A549 (cell line): ENCODE measurements at regions not wholly inside any gene's neighbourhood (a gene's known extent, or its start where the extent isn't known, plus 50 kb on each side); places are given as distances from the start of the nearest gene placed in this dataset.

Experiments
- ATAC-seq, 2 experiments: fragments of 200-7000 bp in 1 of 2; fragments of >200 bp in 1 of 2; cut with Nextera tagmentation in 1 of 2; cut with Tn5 transposase in 1 of 2; 3 replicates each; pipeline versions ENCODE4 v1.8.0 to v1.9.1; 2018 to 2020; ENCODE audit warnings: mild to moderate bottlenecking in 1 of 2, moderate library complexity in 1 of 2
- CTCF ChIA-PET: fragments of 300-600 bp; sonication (Branson Sonifier 250); formaldehyde crosslinking; extraction: SDS; loops from one replicate; lab custom pipeline; 2021; ENCODE audit warnings: antibody characterized with exemption, inconsistent platforms; lab: Yijun Ruan, JAX
- POLR2A ChIA-PET: fragments of 350-600 bp; formaldehyde crosslinking; extraction: SDS; loops from one replicate; lab custom pipeline; 2021; ENCODE audit warnings: antibody characterized with exemption, inconsistent platforms; lab: Yijun Ruan, JAX
- DNase-seq, 2 experiments: peaks; one replicate each; pipeline versions ENCODE4 v3.0.0 to v3.0.0-alpha.2; 2011 to 2016; ENCODE audit warnings: low read depth in 1 of 2, low spot score in 1 of 2
- FAIRE-seq: peaks from 2 replicates; lab custom pipeline; 2011; peaks lifted over from hg19 to GRCh38; lab: Jason Lieb, UNC
- H3K27ac ChIP-seq, 2 experiments: fragments of >200 bp; sonication (Bioruptor Twin); formaldehyde crosslinking; 3 replicates each; pipeline ENCODE4 v1.5.1; 2016 to 2017
- H3K4me1 ChIP-seq: fragments of >200 bp; sonication (Bioruptor Twin); formaldehyde crosslinking; 3 replicates; pipeline ENCODE4 v1.6.1; 2016
- H3K4me2 ChIP-seq: fragments of >200 bp; sonication (Bioruptor Twin); formaldehyde crosslinking; 3 replicates; pipeline ENCODE4 v1.6.1; 2016
- H3K4me3 ChIP-seq: fragments of >200 bp; sonication (Bioruptor Twin); formaldehyde crosslinking; 3 replicates; pipeline ENCODE4 v1.5.1; 2016
- H3K9me3 ChIP-seq: fragments of >200 bp; sonication (Bioruptor Twin); formaldehyde crosslinking; 3 replicates; pipeline ENCODE4 v1.6.1; 2016
- CBX2 ChIP-seq: fragments of 200-600 bp; sonication (generic); IDR thresholded peaks from 2 replicates; pipeline ENCODE4 v1.6.1; 2016; ENCODE audit warnings: low read depth, mild to moderate bottlenecking, borderline replicate concordance
- CBX8 ChIP-seq: fragments of 200-600 bp; sonication (generic); IDR thresholded peaks from 2 replicates; pipeline ENCODE4 v1.6.1; 2016
- CHD4 ChIP-seq: fragments of 200-600 bp; sonication (generic); IDR thresholded peaks from 2 replicates; pipeline ENCODE4 v1.6.1; 2016; ENCODE audit warnings: antibody characterized with exemption, mild to moderate bottlenecking, borderline replicate concordance
- EHF ChIP-seq: fragments of 250-450 bp; sonication (Bioruptor Pico); IDR thresholded peaks from 2 replicates; pipeline ENCODE4 v1.5.0; 2020; ENCODE audit warnings: mild to moderate bottlenecking
- ESRRA ChIP-seq: fragments of 150-350 bp; IDR thresholded peaks from 2 replicates; pipeline ENCODE4 v1.6.1; 2014; ENCODE audit warnings: mild to moderate bottlenecking, low read length, borderline replicate concordance
- FOSL2 ChIP-seq, 2 experiments: fragments of 450-650 bp in 1 of 2; fragments of >200 bp in 1 of 2; sonication (Bioruptor Twin) in 1 of 2; formaldehyde crosslinking; IDR thresholded peaks; 2 replicates each; pipeline versions ENCODE4 v1.5.0 to v1.6.1; 2016 to 2020; ENCODE audit warnings: mild to moderate bottlenecking in 1 of 2, moderate library complexity in 1 of 2
- FOXS1 ChIP-seq: fragments of 250-450 bp; sonication (Bioruptor Pico); IDR thresholded peaks from 2 replicates; pipeline ENCODE4 v1.5.0; 2020; ENCODE audit warnings: mild to moderate bottlenecking, moderate library complexity
- HOXB13 ChIP-seq: fragments of 250-450 bp; sonication (Bioruptor Pico); IDR thresholded peaks from 2 replicates; pipeline ENCODE4 v1.5.0; 2020; ENCODE audit warnings: low read depth, mild to moderate bottlenecking, moderate library complexity
- JUNB ChIP-seq: fragments of >200 bp; sonication (Bioruptor Twin); formaldehyde crosslinking; IDR thresholded peaks from 2 replicates; pipeline ENCODE4 v1.6.1; 2016
- KDM1A ChIP-seq: fragments of 200-600 bp; sonication (generic); IDR thresholded peaks from 2 replicates; pipeline ENCODE4 v1.6.1; 2016; ENCODE audit warnings: low read depth, mild to moderate bottlenecking
- MAFK ChIP-seq: fragments of 450-650 bp; IDR thresholded peaks from 2 replicates; pipeline ENCODE4 v1.6.1; 2014; ENCODE audit not compliant: partially characterized antibody
- RAD21 ChIP-seq, 2 experiments: fragments of >200 bp in 1 of 2; sonication (Bioruptor Twin) in 1 of 2; formaldehyde crosslinking in 1 of 2; IDR thresholded peaks in 1 of 2; conservative IDR thresholded peaks in 1 of 2; 2 replicates in 1 of 2; 3 replicates in 1 of 2; pipeline ENCODE4 v1.6.1; 2012 to 2018; ENCODE audit warnings: inconsistent platforms in 1 of 2
- RCOR1 ChIP-seq: fragments of 150-350 bp; IDR thresholded peaks from 2 replicates; pipeline ENCODE4 v1.6.1; 2014; ENCODE audit warnings: antibody characterized with exemption, low read length, low read depth
- SMC3 ChIP-seq: fragments of >200 bp; sonication (Bioruptor Twin); formaldehyde crosslinking; IDR thresholded peaks from 3 replicates; pipeline ENCODE4 v1.6.1; 2018; ENCODE audit warnings: inconsistent platforms
- SREBF2 ChIP-seq: fragments of 450-650 bp; IDR thresholded peaks from 2 replicates; pipeline ENCODE4 v1.6.1; 2014; ENCODE audit warnings: mild to moderate bottlenecking, moderate library complexity
- ZNF302 ChIP-seq: fragments of 250-450 bp; sonication (Bioruptor Pico); IDR thresholded peaks from 2 replicates; pipeline ENCODE4 v1.9.0; 2021; ENCODE audit warnings: inconsistent platforms, mild to moderate bottlenecking, moderate library complexity
- ZSCAN20 ChIP-seq: fragments of 250-450 bp; sonication (Bioruptor Pico); IDR thresholded peaks from 2 replicates; pipeline ENCODE4 v1.8.0; 2022; ENCODE audit warnings: mild to moderate bottlenecking, moderate library complexity
- WGBS: methylation state at CpG from one replicate; pipeline ENCODE4 v1.1.6; 2017; ENCODE audit errors: missing lambda C conversion rate; 5-methylcytosine and 5-hydroxymethylcytosine counted together
- TF ChIP-seq, protein P1 (sequence below): fragments of >200 bp; sonication (Bioruptor Twin); formaldehyde crosslinking; IDR thresholded peaks from 3 replicates; pipeline ENCODE4 v1.5.1; 2016

DNA sequence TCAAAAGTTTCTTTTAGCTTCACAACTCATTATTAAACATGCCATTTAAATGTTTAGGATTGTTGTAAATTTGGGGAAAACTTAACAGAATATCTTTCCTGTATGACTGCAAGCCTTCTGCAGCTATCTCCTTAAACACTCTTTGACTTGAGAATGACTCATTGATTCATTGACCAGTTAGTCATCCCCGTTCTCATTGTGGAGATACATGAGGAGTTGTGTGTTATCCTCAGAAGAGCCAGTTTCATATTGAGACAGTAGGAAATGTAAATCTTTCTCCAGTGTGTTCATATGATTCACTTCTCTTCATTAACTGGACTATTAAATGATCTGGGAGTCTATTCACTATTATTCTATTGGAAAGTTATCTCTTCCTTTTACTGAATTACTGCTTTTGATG, 83.0 kb downstream of the CRYGS start:
- ChIA-PET CTCF (no interaction called here), POLR2A (no interaction called here)
- FAIRE-seq, result no peak
- H3K4me1 ChIP-seq, result no peaks in the 10 kb centered on the region
- 0% methylated on average over 1 of the region's 1 CpG for WGBS
- no peak overlapping the region for H3K27ac ChIP-seq
- H3K9me3 ChIP-seq, result no peaks in the 10 kb centered on the region
- no peak overlapping the region for H3K4me3 ChIP-seq
- ATAC-seq, result peak in 1 of 2 experiments; percentile 73; a peak in 2 of 6 replicates
- TF ChIP-seq FOSL2 (IDR thresholded peaks at IDR 0.05) (no peak), FOSL2 (CRISPR knock-in tag; IDR thresholded peaks at IDR 0.05) (peak; percentile 79), CBX8 (no peak)
- H3K4me2 ChIP-seq, result no peak overlapping the region
- DNase-seq, result peak; percentile 34 to 65

DNA sequence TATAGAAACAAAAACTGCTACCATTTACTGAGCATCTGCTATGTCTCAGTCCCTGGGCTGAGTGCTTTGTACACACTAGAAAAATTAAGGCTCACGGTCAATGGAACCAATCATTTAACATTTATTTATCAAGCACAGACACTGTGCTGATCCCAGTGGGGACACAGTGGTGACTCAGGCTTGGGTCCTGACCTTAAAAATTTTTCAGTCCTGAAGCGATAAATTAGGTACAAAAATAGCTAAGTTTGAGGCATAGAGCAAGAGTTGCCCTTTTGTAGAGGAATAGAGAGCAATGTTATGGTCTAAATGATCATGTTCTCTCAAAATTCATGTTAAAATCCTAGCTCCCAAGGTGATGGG, 85.1 kb downstream of the CRYGS start:
- H3K4me1 ChIP-seq, result no peaks in the 10 kb centered on the region
- FAIRE-seq, result no peak
- TF ChIP-seq SREBF2 (no peak), ZNF302 (CRISPR knock-in tag) (no peak), FOSL2 (IDR thresholded peaks at IDR 0.05) (no peak), FOSL2 (CRISPR knock-in tag; IDR thresholded peaks at IDR 0.05) (no peak), ZSCAN20 (CRISPR knock-in tag) (no peak)
- TF ChIP-seq, all 56 proteins: peak for 0
- ChIA-PET CTCF (interaction anchor here (1.1 to 1.4 kb wide), 2 partner anchors 11 to 82 kb away, joined by 3 to 5 read pairs; no protein-coding TSS in a partner anchor), POLR2A (no interaction called here)
- Histone ChIP-seq H3K9me3 (no peaks in the 10 kb centered on the region), H3K27ac (no peak overlapping the region), H3K4me3 (no peak overlapping the region), H3K4me2 (no peak overlapping the region)
- WGBS, result 53% methylated on average over 2 of the region's 2 CpGs
- ATAC-seq (no peak), DNase-seq (no peak)

DNA sequence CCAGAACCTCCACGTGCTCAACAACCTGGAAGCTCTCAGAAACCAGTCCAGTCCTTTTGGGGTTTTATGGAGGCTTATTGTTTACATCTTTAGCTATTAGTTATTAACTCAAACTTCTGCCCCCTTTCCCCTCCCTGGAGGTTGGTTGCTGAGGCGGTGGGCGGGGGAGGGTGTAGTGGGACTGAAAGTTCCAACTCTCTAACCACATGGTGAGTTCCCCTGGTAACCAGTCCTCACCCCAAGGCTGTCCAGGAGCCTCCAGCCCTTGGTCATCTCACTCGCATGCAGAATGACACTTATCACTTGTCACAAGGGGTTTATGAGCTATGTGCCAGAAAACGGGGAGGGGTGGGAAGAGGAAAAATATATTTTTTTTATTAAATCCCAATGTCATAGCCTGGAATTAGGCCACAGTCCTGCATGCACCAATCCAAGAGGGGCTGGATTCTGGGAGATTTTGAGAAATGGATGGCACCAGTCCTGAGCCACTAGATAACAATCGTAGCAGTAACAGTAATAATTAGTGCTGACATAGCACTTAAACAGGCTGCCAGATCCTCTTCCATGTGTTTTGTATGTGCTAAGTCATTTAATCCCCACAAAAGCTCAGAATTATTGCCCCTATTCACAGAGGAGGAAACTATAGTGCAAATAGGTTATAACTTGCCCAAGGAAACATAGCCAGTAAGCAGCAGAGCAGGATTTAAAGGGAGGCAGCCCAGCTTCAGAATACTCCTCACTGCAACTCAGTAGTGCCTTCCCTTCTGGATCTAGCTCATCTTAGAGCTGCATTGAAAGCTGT, 85.7 kb downstream of the CRYGS start:
- TF ChIP-seq FOXS1 (CRISPR knock-in tag) (no peak), EHF (CRISPR knock-in tag) (no peak), RCOR1 (no peak), MAFK (peak; percentile 86), HOXB13 (CRISPR knock-in tag) (no peak)
- TF ChIP-seq, protein P1, sequence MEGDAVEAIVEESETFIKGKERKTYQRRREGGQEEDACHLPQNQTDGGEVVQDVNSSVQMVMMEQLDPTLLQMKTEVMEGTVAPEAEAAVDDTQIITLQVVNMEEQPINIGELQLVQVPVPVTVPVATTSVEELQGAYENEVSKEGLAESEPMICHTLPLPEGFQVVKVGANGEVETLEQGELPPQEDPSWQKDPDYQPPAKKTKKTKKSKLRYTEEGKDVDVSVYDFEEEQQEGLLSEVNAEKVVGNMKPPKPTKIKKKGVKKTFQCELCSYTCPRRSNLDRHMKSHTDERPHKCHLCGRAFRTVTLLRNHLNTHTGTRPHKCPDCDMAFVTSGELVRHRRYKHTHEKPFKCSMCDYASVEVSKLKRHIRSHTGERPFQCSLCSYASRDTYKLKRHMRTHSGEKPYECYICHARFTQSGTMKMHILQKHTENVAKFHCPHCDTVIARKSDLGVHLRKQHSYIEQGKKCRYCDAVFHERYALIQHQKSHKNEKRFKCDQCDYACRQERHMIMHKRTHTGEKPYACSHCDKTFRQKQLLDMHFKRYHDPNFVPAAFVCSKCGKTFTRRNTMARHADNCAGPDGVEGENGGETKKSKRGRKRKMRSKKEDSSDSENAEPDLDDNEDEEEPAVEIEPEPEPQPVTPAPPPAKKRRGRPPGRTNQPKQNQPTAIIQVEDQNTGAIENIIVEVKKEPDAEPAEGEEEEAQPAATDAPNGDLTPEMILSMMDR, result no peak
- no peak for ATAC-seq
- FAIRE-seq, result no peak
- no peak overlapping the region for H3K4me2 ChIP-seq
- DNase-seq, result no peak
- ChIA-PET CTCF (interaction anchor here (0.5 to 1.4 kb wide), 3 partner anchors 10 to 482 kb away, joined by 3 to 5 read pairs (median 3); no protein-coding TSS in a partner anchor), POLR2A (no interaction called here)
- no peak overlapping the region for H3K4me3 ChIP-seq
- no peak overlapping the region for H3K27ac ChIP-seq
- 35% methylated on average over 6 of the region's 6 CpGs for WGBS
- no peaks in the 10 kb centered on the region for H3K4me1 ChIP-seq
- no peaks in the 10 kb centered on the region for H3K9me3 ChIP-seq

DNA sequence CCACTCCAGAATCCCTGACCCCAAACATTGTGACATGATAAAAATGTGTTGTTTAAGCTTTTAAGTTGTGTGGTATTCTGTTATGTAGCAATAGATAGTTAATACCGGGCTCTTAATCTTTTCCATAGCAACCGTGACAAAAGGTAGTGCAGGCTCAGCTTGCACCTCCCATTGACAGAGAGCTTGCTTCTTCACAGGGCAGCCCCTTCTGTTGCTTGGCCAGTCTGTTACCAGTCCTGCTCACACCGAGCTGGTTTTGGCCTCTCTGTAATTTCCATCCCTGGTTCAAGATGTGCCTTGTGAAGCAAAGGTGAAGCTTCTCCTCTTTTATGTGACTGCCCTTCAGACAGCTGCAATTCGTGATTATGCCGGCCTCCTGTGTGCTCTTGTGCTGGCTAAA, 86.9 kb downstream of the CRYGS start:
- 40% methylated on average over 5 of the region's 5 CpGs for WGBS
- H3K4me1 ChIP-seq, result no peaks in the 10 kb centered on the region
- ATAC-seq (no peak), FAIRE-seq (no peak), DNase-seq (no peak)
- no peaks in the 10 kb centered on the region for H3K9me3 ChIP-seq
- ChIA-PET CTCF (no interaction called here), POLR2A (no interaction called here)
- no peak overlapping the region for H3K4me3 ChIP-seq
- no peak overlapping the region for H3K4me2 ChIP-seq
- H3K27ac ChIP-seq, result no peak overlapping the region
- TF ChIP-seq CHD4 (no peak), HOXB13 (CRISPR knock-in tag) (no peak), KDM1A (no peak), ESRRA (no peak), RAD21 (conservative IDR thresholded peaks at IDR 0.05 in 1 of 2, IDR thresholded peaks at IDR 0.05 in 1 of 2) (no peak), SMC3 (no peak), JUNB (no peak), CBX2 (no peak)
